Fibroblast of lung (primary cell): ENCODE measurements at regions not wholly inside any gene's neighbourhood (a gene's known extent, or its start where the extent isn't known, plus 50 kb on each side); places are given as distances from the start of the nearest gene placed in this dataset.

Experiments
- DNase-seq, 2 donors: peaks; one replicate each; pipeline versions ENCODE4 v3.0.0 to v3.0.0-alpha.2; 2010; ENCODE audit warnings: low read depth in 2 of 2
- H2AFZ ChIP-seq: 2 replicates; pipeline ENCODE4 v1.5.1; 2012; ENCODE audit warnings: low read length, control low read depth, inconsistent platforms
- H3K27ac ChIP-seq: 2 replicates; pipeline ENCODE4 v1.5.1; 2011; ENCODE audit warnings: low read length, control low read depth; ENCODE audit not compliant: insufficient read depth
- H3K27me3 ChIP-seq: 2 replicates; pipeline ENCODE4 v1.5.1; 2011; ENCODE audit warnings: mild to moderate bottlenecking, low read length; ENCODE audit not compliant: control insufficient read depth, insufficient read depth
- H3K36me3 ChIP-seq: 2 replicates; pipeline ENCODE4 v1.5.1; 2011; ENCODE audit warnings: low read length; ENCODE audit not compliant: control insufficient read depth, insufficient read depth
- H3K4me1 ChIP-seq: 2 replicates; pipeline ENCODE4 v1.5.1; 2011; ENCODE audit warnings: low read length; ENCODE audit not compliant: control insufficient read depth, insufficient read depth; ENCODE audit errors: extremely low read depth
- H3K4me2 ChIP-seq: 2 replicates; pipeline ENCODE4 v1.5.1; 2011; ENCODE audit warnings: low read length, control low read depth; ENCODE audit not compliant: insufficient read depth; ENCODE audit errors: extremely low read depth
- H3K4me3 ChIP-seq, 4 experiments: fragments of 200-600 bp in 1 of 4; sonication (generic) in 1 of 4; replicated peaks in 1 of 4; 2 replicates each; pipeline ENCODE4 v1.5.1; 2011 to 2016; ENCODE audit warnings: low read length in 4 of 4, low read depth in 3 of 4, mild to moderate bottlenecking in 3 of 4, control low read depth in 2 of 4, inconsistent platforms in 1 of 4, mixed read lengths in 1 of 4; ENCODE audit not compliant: insufficient read depth in 1 of 4; ENCODE audit errors: control extremely low read depth in 1 of 4
- H3K79me2 ChIP-seq: 2 replicates; pipeline ENCODE4 v1.5.1; 2012; ENCODE audit warnings: mild to moderate bottlenecking, low read length, inconsistent platforms; ENCODE audit not compliant: control insufficient read depth, insufficient read depth
- H3K9ac ChIP-seq: 2 replicates; pipeline ENCODE4 v1.5.1; 2011; ENCODE audit warnings: mild to moderate bottlenecking, low read length, control low read depth; ENCODE audit not compliant: insufficient read depth
- H3K9me3 ChIP-seq: 2 replicates; pipeline ENCODE4 v1.5.1; 2012; ENCODE audit warnings: low read depth, low read length; ENCODE audit not compliant: control insufficient read depth, insufficient read depth
- H4K20me1 ChIP-seq: 2 replicates; pipeline ENCODE4 v1.5.1; 2011; ENCODE audit warnings: low read length; ENCODE audit not compliant: control insufficient read depth, insufficient read depth; ENCODE audit errors: extremely low read depth
- EZH2 ChIP-seq: IDR thresholded peaks from 2 replicates; pipeline ENCODE4 v1.5.1; 2012; ENCODE audit warnings: low read length, control low read depth, mild to moderate bottlenecking; ENCODE audit errors: missing control alignments
- TF ChIP-seq, protein P1 (sequence below), 2 donors: IDR thresholded peaks in 1 of 2; conservative IDR thresholded peaks in 1 of 2; 1 replicate in 1 of 2; 2 replicates in 1 of 2; pipeline ENCODE4 v1.5.1; 2011 to 2012; ENCODE audit warnings: low read length in 2 of 2, control low read depth in 1 of 2, inconsistent platforms in 1 of 2, low read depth in 1 of 2, mild to moderate bottlenecking in 1 of 2

DNA sequence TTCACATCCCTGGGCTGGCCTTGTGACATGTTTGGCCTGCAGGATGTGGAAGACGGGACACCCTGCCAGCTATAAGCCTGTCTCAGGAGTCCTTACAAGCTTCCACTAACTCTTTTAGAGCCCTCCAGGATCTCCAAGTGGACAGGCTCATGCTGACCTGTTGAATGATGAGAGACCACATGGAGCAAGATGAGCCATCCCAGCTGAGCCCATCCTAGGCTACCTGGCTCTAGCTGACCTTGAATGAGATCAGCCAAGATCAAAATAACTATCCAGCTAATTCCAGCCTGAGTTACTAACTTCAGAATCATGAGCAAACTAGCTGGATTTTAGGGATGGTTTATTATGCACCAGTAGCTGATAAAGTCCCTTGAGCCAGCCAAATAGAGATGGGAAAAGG is 169.5 kb downstream of the TFAP2C start:
- no peak overlapping the region for H3K4me3 ChIP-seq
- H3K9ac ChIP-seq, result no peak overlapping the region
- H3K27me3 ChIP-seq, result peaks cover 3% of the 10 kb centered on the region
- no peak for TF ChIP-seq EZH2
- TF ChIP-seq, protein P1, sequence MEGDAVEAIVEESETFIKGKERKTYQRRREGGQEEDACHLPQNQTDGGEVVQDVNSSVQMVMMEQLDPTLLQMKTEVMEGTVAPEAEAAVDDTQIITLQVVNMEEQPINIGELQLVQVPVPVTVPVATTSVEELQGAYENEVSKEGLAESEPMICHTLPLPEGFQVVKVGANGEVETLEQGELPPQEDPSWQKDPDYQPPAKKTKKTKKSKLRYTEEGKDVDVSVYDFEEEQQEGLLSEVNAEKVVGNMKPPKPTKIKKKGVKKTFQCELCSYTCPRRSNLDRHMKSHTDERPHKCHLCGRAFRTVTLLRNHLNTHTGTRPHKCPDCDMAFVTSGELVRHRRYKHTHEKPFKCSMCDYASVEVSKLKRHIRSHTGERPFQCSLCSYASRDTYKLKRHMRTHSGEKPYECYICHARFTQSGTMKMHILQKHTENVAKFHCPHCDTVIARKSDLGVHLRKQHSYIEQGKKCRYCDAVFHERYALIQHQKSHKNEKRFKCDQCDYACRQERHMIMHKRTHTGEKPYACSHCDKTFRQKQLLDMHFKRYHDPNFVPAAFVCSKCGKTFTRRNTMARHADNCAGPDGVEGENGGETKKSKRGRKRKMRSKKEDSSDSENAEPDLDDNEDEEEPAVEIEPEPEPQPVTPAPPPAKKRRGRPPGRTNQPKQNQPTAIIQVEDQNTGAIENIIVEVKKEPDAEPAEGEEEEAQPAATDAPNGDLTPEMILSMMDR (conservative IDR thresholded peaks at IDR 0.05 in 1 of 2, IDR thresholded peaks at IDR 0.05 in 1 of 2; ENCODE audit: low read depth in 1 of 2, low read length in 2 of 2), result no peak
- H3K27ac ChIP-seq, result no peak overlapping the region
- H3K4me2 ChIP-seq, result no peak overlapping the region
- H2AFZ ChIP-seq, result no peak overlapping the region
- H4K20me1 ChIP-seq, result no peaks in the 10 kb centered on the region
- DNase-seq, result no peak
- no peaks in the 10 kb centered on the region for H3K9me3 ChIP-seq
- no peaks in the 10 kb centered on the region for H3K79me2 ChIP-seq
- peaks cover 2% of the 10 kb centered on the region for H3K4me1 ChIP-seq
- H3K36me3 ChIP-seq, result no peaks in the 10 kb centered on the region

GRCh38 chr20:56799187-56799586 is 170.1 kb downstream of the TFAP2C start:
- Histone ChIP-seq H3K9me3 (no peaks in the 10 kb centered on the region), H3K36me3 (no peaks in the 10 kb centered on the region), H2AFZ (no peak overlapping the region), H3K9ac (no peak overlapping the region), H3K4me2 (no peak overlapping the region), H3K4me1 (peaks cover 2% of the 10 kb centered on the region), H3K27me3 (peaks cover 3% of the 10 kb centered on the region), H4K20me1 (no peaks in the 10 kb centered on the region), H3K79me2 (no peaks in the 10 kb centered on the region), H3K27ac (no peak overlapping the region), H3K4me3 (no peak overlapping the region)
- TF ChIP-seq, protein P1 (conservative IDR thresholded peaks at IDR 0.05 in 1 of 2, IDR thresholded peaks at IDR 0.05 in 1 of 2; ENCODE audit: low read depth in 1 of 2, low read length in 2 of 2), result no peak
- no peak for TF ChIP-seq EZH2
- DNase-seq, result no peak

DNA sequence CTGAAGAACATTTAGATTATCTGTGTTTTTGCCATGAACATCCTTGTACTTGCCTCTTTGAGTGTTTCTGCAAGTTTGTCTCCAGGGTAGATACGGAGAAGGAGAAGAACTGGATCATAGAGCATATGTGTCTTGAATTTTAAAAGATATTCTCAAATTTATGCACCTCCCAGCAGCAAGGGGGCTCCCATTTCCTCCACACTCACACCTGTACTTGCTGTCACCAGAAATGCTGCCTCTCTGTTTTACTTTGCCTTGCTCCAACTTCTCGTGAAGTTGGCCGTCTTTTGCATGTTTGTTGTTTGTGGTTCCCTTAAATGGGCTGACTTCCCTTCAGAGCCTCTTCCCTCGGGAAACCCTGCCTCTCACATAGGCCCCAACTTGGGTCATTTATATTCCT is 171.0 kb downstream of the TFAP2C start:
- no peak for DNase-seq
- Histone ChIP-seq H3K4me1 (peaks cover 4% of the 10 kb centered on the region), H3K36me3 (no peaks in the 10 kb centered on the region), H3K79me2 (no peaks in the 10 kb centered on the region), H3K4me2 (no peak overlapping the region), H3K4me3 (no peak overlapping the region), H3K9ac (no peak overlapping the region), H2AFZ (no peak overlapping the region), H3K27me3 (peaks cover 3% of the 10 kb centered on the region), H3K27ac (no peak overlapping the region), H4K20me1 (no peaks in the 10 kb centered on the region), H3K9me3 (no peaks in the 10 kb centered on the region)
- TF ChIP-seq, protein P1 (conservative IDR thresholded peaks at IDR 0.05 in 1 of 2, IDR thresholded peaks at IDR 0.05 in 1 of 2; ENCODE audit: low read depth in 1 of 2, low read length in 2 of 2), result no peak
- TF ChIP-seq EZH2, result no peak
